ENCODE measurements at regions not wholly inside any gene's neighbourhood (a gene's known extent, or its start where the extent isn't known, plus 50 kb on each side); places are given as distances from the start of the nearest gene placed in this dataset.

DNA sequence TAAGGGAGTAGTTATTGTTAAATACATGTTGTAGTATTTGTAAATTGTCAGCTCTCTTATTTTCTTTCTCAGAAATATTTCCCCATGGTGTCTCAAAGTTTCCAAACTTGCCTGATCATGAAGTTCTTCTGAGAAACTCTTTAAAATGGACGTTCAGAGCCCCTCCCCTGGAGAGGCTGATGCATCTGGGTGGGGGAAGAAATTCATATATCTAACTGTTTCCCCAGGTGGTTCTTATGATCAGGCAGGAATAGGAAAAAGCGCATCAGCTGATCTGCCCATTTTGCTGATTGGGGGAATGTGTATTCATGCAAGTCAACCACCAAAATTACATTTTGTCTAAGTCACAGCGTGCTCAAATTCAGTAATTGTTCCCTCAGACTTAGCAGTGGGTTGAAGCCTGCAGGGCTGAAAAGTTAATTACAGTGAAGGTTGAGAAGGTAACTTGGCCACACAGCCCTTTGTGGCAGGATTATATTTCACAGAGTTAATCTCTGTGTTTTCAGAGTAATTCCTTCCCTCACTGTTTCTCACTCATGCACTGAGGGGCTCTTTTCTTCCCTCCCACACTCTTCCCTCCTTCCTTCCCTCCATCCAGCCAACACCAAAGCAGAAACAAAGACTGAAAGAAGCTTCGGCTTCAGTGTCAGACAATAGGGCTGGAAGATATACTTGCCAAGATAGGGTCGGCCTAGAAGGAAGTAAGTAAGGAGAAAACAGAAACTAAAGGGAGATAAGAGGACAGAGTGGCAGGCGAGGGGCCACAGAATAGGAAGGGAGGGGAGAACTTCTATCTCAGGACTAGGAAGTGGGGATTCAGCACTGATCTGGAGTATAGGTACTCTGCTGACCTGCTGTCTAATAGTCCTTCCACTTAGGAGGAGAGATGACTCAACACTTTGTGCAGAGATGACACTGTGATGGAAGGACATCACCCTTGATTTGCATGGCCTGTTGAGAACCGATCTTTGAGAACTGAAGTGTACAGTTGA lies 50.5 kb upstream of the STARD3NL start:
- intact Hi-C loops (cut with micrococcal nuclease; ENCODE audit: unreplicated experiment) = no loop called here
- Mint-ChIP-seq H3K4me3 (ENCODE audit: low read depth, unreplicated experiment) (no peak overlapping the region), H3K9me3 (ENCODE audit: low read depth, unreplicated experiment) (no peaks in the 10 kb centered on the region), H3K4me1 (ENCODE audit: low read depth, unreplicated experiment) (no peaks in the 10 kb centered on the region), H3K36me3 (ENCODE audit: insufficient read depth, unreplicated experiment) (no peaks in the 10 kb centered on the region), H3K27me3 (ENCODE audit: unreplicated experiment) (no peaks in the 10 kb centered on the region), H3K27ac (ENCODE audit: unreplicated experiment) (no peak overlapping the region)
- BruUV-seq (replicated peaks) = no TSS peak
- CTCF ChIA-PET = no interaction called here
- no peak for DNase-seq
- no peak for TF ChIP-seq CTCF (IDR thresholded peaks at IDR 0.05; ENCODE audit: unreplicated experiment)

Data from Calu3 (cell line).